Endothelial cell of umbilical vein (primary cell): ENCODE measurements at regions not wholly inside any gene's neighbourhood (a gene's known extent, or its start where the extent isn't known, plus 50 kb on each side); places are given as distances from the start of the nearest gene placed in this dataset.

ENCODE experiments used
- BruUV-seq: library from RNA; stranded (reverse); fragments of 400-500 nt; replicated peaks from 2 replicates; lab custom pipeline; 2021; lab: Mats Ljungman, UMichigan
- CTCF ChIA-PET: fragments of 300-600, 350-600 bp; sonication (Branson Sonifier 250); formaldehyde crosslinking; loops from one replicate; lab custom pipeline; 2021; ENCODE audit warnings: antibody characterized with exemption, inconsistent platforms; lab: Charles Lee
- POLR2A ChIA-PET: fragments of 300-600, 350-600 bp; sonication (Branson Sonifier 250); formaldehyde crosslinking; loops from one replicate; lab custom pipeline; 2021; ENCODE audit warnings: antibody characterized with exemption, inconsistent platforms; lab: Charles Lee
- DNase-seq: peaks from one replicate; pipeline ENCODE4 v3.0.0-alpha.2; 2011; ENCODE audit warnings: low read depth, low spot score
- FAIRE-seq: peaks from 2 replicates; lab custom pipeline; 2011; peaks lifted over from hg19 to GRCh38; lab: Jason Lieb, UNC
- H2AFZ ChIP-seq: 2 replicates; pipeline ENCODE4 v1.6.0; 2012; ENCODE audit warnings: low read depth, low read length, control low read depth, inconsistent platforms
- H3K27ac ChIP-seq: 2 replicates; pipeline ENCODE4 v1.5.1; 2011; ENCODE audit warnings: low read depth, mild to moderate bottlenecking, control low read depth, low read length, moderate library complexity; ENCODE audit not compliant: insufficient read depth
- H3K27me3 ChIP-seq, 2 experiments: 2 replicates each; pipeline versions ENCODE4 v1.6.0 to v1.6.1; 2011; ENCODE audit warnings: low read length in 2 of 2, mixed read lengths in 1 of 2; ENCODE audit not compliant: control insufficient read depth in 2 of 2, insufficient read depth in 2 of 2
- H3K36me3 ChIP-seq, 2 experiments: 2 replicates in 1 of 2; 3 replicates in 1 of 2; pipeline ENCODE4 v1.5.1; 2011; ENCODE audit warnings: low read length in 2 of 2, mild to moderate bottlenecking in 1 of 2, moderate library complexity in 1 of 2; ENCODE audit not compliant: control insufficient read depth in 2 of 2, insufficient read depth in 2 of 2; ENCODE audit errors: extremely low read depth in 1 of 2
- H3K4me1 ChIP-seq: 3 replicates; pipeline ENCODE4 v1.5.1; 2011; ENCODE audit warnings: mild to moderate bottlenecking, low read length; ENCODE audit not compliant: control insufficient read depth, insufficient read depth; ENCODE audit errors: extremely low read depth
- H3K4me2 ChIP-seq: 2 replicates; pipeline ENCODE4 v1.6.1; 2011; ENCODE audit warnings: low read length, control low read depth, mixed read lengths; ENCODE audit not compliant: insufficient read depth
- H3K4me3 ChIP-seq, 3 experiments: fragments of 200-600 bp in 1 of 3; sonication (generic), shearing (Covaris generic) in 1 of 3; replicated peaks in 1 of 3; 2 replicates each; pipeline ENCODE4 v1.5.1; 2011 to 2016; ENCODE audit warnings: control low read depth in 3 of 3, low read length in 3 of 3, mild to moderate bottlenecking in 2 of 3, inconsistent platforms in 1 of 3, low read depth in 1 of 3, moderate library complexity in 1 of 3; ENCODE audit not compliant: insufficient read depth in 1 of 3
- H3K79me2 ChIP-seq: 2 replicates; pipeline ENCODE4 v1.6.0; 2012; ENCODE audit warnings: low read length, inconsistent platforms; ENCODE audit not compliant: control insufficient read depth, insufficient read depth
- H3K9ac ChIP-seq: replicated peaks from 2 replicates; pipeline ENCODE3; 2011; ENCODE audit warnings: low read length, control low read depth; ENCODE audit not compliant: insufficient read depth; ENCODE audit errors: extremely low read depth
- H3K9me1 ChIP-seq: replicated peaks from 3 replicates; pipeline ENCODE4 v1.6.0; 2011; ENCODE audit warnings: mild to moderate bottlenecking, low read length; ENCODE audit not compliant: control insufficient read depth, insufficient read depth; ENCODE audit errors: extremely low read depth
- H3K9me3 ChIP-seq: replicated peaks from 2 replicates; pipeline ENCODE4 v1.5.1; 2012; ENCODE audit warnings: low read length, inconsistent platforms; ENCODE audit not compliant: control insufficient read depth, insufficient read depth
- H4K20me1 ChIP-seq: replicated peaks from 2 replicates; pipeline ENCODE3; 2011; ENCODE audit warnings: mild to moderate bottlenecking, low read length; ENCODE audit not compliant: control insufficient read depth, insufficient read depth; ENCODE audit errors: extremely low read depth
- EZH2 ChIP-seq: IDR thresholded peaks from 2 replicates; pipeline ENCODE4 v1.6.1; 2012; ENCODE audit warnings: borderline replicate concordance, low read depth, mild to moderate bottlenecking, moderate library complexity, low read length, inconsistent platforms; ENCODE audit not compliant: severe bottlenecking
- FOS ChIP-seq: IDR thresholded peaks from 2 replicates; pipeline ENCODE4 v1.6.1; 2011; ENCODE audit warnings: mild to moderate bottlenecking, low read length, moderate library complexity, borderline replicate concordance; ENCODE audit not compliant: insufficient read depth
- GATA2 ChIP-seq: IDR thresholded peaks from 2 replicates; pipeline ENCODE4 v1.7.0; 2011; ENCODE audit warnings: low read depth, mild to moderate bottlenecking, moderate library complexity, mixed read lengths, low read length; ENCODE audit not compliant: insufficient read length, insufficient read depth
- JUN ChIP-seq: IDR thresholded peaks from 2 replicates; pipeline ENCODE4 v1.6.1; 2011; ENCODE audit warnings: borderline replicate concordance, low read depth; ENCODE audit not compliant: insufficient read length, insufficient read depth
- MYC ChIP-seq: IDR thresholded peaks from one replicate; pipeline ENCODE4 v1.6.1; 2011; ENCODE audit warnings: mild to moderate bottlenecking, low read depth, low read length
- POLR2A ChIP-seq: IDR thresholded peaks from 2 replicates; pipeline ENCODE4 v1.6.1; 2012; ENCODE audit warnings: low read depth, mild to moderate bottlenecking, control low read depth, low read length
- POLR2AphosphoS5 ChIP-seq: IDR thresholded peaks from 2 replicates; pipeline ENCODE4 v1.6.1; 2012; ENCODE audit warnings: low read depth, mild to moderate bottlenecking, control low read depth, low read length, moderate library complexity; ENCODE audit not compliant: insufficient read depth
- dilution Hi-C: fragments of 300-500 bp; cut with MboI; formaldehyde crosslinking; loops from one replicate; pipeline ENCODE4 v1.15.0; 2019; ENCODE audit warnings: low sequenced_read_pairs; ENCODE audit not compliant: extremely low pct_ligation_motif_present
- intact Hi-C: fragments of 100-400 bp; cut with micrococcal nuclease; formaldehyde crosslinking; loops from one replicate; pipeline ENCODE4 v1.10.0; 2022
- TF ChIP-seq, protein P1 (sequence below), 2 donors: IDR thresholded peaks; 1 replicate in 1 of 2; 2 replicates in 1 of 2; pipeline ENCODE4 v1.5.1; 2011; ENCODE audit warnings: low read length in 2 of 2, mild to moderate bottlenecking in 2 of 2, moderate library complexity in 2 of 2, control low read depth in 1 of 2, inconsistent platforms in 1 of 2, low read depth in 1 of 2; ENCODE audit not compliant: insufficient read depth in 1 of 2; ENCODE audit errors: extremely low read depth in 1 of 2
- TF ChIP-seq, protein P2 (sequence below): IDR thresholded peaks from 2 replicates; pipeline ENCODE4 v1.6.1; 2011; ENCODE audit not compliant: insufficient read depth, insufficient read length

GRCh38 chr10:28761084-28761846 is 83.9 kb downstream of the BAMBI start:
- H2AFZ ChIP-seq = no peak overlapping the region
- H4K20me1 ChIP-seq = no peaks in the 10 kb centered on the region
- intact Hi-C loops (no loop called here), dilution Hi-C loops (no loop called here)
- no peak overlapping the region for H3K27ac ChIP-seq
- no peak overlapping the region for H3K9ac ChIP-seq
- H3K27me3 ChIP-seq = peaks cover 4 to 7% of the 10 kb centered on the region in 2 experiments
- no peaks in the 10 kb centered on the region for H3K9me3 ChIP-seq
- H3K4me2 ChIP-seq = no peak overlapping the region
- H3K4me1 ChIP-seq = no peaks in the 10 kb centered on the region
- H3K9me1 ChIP-seq = no peaks in the 10 kb centered on the region
- TF ChIP-seq POLR2A (no peak), MYC (no peak), JUN (no peak), POLR2AphosphoS5 (no peak), GATA2 (no peak), EZH2 (no peak), FOS (no peak)
- TF ChIP-seq, protein P1, sequence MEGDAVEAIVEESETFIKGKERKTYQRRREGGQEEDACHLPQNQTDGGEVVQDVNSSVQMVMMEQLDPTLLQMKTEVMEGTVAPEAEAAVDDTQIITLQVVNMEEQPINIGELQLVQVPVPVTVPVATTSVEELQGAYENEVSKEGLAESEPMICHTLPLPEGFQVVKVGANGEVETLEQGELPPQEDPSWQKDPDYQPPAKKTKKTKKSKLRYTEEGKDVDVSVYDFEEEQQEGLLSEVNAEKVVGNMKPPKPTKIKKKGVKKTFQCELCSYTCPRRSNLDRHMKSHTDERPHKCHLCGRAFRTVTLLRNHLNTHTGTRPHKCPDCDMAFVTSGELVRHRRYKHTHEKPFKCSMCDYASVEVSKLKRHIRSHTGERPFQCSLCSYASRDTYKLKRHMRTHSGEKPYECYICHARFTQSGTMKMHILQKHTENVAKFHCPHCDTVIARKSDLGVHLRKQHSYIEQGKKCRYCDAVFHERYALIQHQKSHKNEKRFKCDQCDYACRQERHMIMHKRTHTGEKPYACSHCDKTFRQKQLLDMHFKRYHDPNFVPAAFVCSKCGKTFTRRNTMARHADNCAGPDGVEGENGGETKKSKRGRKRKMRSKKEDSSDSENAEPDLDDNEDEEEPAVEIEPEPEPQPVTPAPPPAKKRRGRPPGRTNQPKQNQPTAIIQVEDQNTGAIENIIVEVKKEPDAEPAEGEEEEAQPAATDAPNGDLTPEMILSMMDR (IDR thresholded peaks at IDR 0.05; ENCODE audit: extremely low read depth in 1 of 2, insufficient read depth in 1 of 2, low read depth in 1 of 2, low read length in 2 of 2) = no peak
- TF ChIP-seq, protein P2, sequence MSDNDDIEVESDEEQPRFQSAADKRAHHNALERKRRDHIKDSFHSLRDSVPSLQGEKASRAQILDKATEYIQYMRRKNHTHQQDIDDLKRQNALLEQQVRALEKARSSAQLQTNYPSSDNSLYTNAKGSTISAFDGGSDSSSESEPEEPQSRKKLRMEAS = no peak
- ChIA-PET POLR2A (no interaction called here), CTCF (interaction anchor here (1.4 to 1.9 kb wide), 2 partner anchors 15 to 97 kb away, joined by 3 to 5 read pairs; no protein-coding TSS in a partner anchor)
- H3K36me3 ChIP-seq = no peaks in the 10 kb centered on the region
- BruUV-seq = no TSS peak
- DNase-seq (no peak), FAIRE-seq (peak; percentile 4)
- no peaks in the 10 kb centered on the region for H3K79me2 ChIP-seq
- no peak overlapping the region for H3K4me3 ChIP-seq
